ENCODE measurements at regions not wholly inside any gene's neighbourhood (a gene's known extent, or its start where the extent isn't known, plus 50 kb on each side); places are given as distances from the start of the nearest gene placed in this dataset.
"Not testable (repeated sequence)": the region's sequence is repeated elsewhere in the genome, so short reads cannot be mapped to it uniquely, and the experiment has no call there.

DNA sequence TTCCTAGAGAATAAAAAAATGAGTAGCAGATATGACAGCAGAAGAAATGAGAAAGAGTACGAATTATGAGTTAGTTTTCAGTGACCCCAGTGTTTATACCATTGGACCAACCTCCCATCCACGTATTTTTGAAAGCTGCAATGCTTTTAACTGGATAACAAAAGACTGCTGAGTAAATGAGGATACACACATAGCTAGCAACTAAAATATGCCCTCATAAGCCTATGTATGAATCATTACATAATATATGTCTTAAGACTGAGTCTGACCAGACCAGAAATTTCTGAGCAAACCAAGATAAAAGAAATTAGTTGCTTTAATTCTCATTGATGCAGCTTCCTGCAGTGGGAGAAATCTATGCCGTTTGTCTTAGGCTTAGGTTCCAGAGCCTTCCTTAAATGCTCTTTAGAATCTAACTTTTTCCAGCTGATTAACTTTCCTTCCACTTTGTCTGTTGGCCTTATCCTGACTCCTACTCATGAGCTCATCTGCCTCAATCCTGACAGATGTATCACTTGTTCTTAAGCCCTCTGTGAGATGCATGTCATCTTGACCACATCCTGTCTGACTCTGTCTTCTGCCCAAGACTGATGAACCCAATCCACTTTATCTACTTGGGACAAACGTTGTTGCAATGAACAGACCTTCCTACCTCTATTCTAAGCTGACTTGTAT is 301.4 kb upstream of the AADAT start:
- no peak overlapping the region for H3K4me3 ChIP-seq (ENCODE audit: insufficient read length, low read depth)
- no peaks in the 10 kb centered on the region for H3K4me1 ChIP-seq (ENCODE audit: insufficient read depth, insufficient read length)
- no peak overlapping the region for H3K9ac ChIP-seq (ENCODE audit: insufficient read length, low read depth)
- no peaks in the 10 kb centered on the region for H3K36me3 ChIP-seq (ENCODE audit: insufficient read depth, insufficient read length, low read length)
- no peaks in the 10 kb centered on the region for H3K27me3 ChIP-seq (ENCODE audit: insufficient read depth, insufficient read length)
- TF ChIP-seq ZNF274 (IDR thresholded peaks at IDR 0.05; ENCODE audit: low read depth, low read length): no peak
- no peak for TF ChIP-seq YY1 (IDR thresholded peaks at IDR 0.05; ENCODE audit: insufficient read depth, insufficient read length)
- no peak for TF ChIP-seq SUZ12 (IDR thresholded peaks at IDR 0.05; ENCODE audit: extremely low read depth, insufficient read depth, insufficient read length)
- H3K9me3 ChIP-seq (ENCODE audit: insufficient read depth, low read length): no peaks in the 10 kb centered on the region
- DNase-seq (ENCODE audit: low read depth, low spot score): no peak

- Histone ChIP-seq H3K9me3 (ENCODE audit: insufficient read depth, low read length) (no peaks in the 10 kb centered on the region), H3K4me3 (ENCODE audit: insufficient read length, low read depth) (no peak overlapping the region), H3K27me3 (ENCODE audit: insufficient read depth, insufficient read length) (no peaks in the 10 kb centered on the region), H3K36me3 (ENCODE audit: insufficient read depth, insufficient read length, low read length) (no peaks in the 10 kb centered on the region), H3K4me1 (ENCODE audit: insufficient read depth, insufficient read length) (no peaks in the 10 kb centered on the region), H3K9ac (ENCODE audit: insufficient read length, low read depth) (no peak overlapping the region)
- DNase-seq (ENCODE audit: low read depth, low spot score): no peak
- no peak for TF ChIP-seq SUZ12 (IDR thresholded peaks at IDR 0.05; ENCODE audit: extremely low read depth, insufficient read depth, insufficient read length)
- no peak for TF ChIP-seq YY1 (IDR thresholded peaks at IDR 0.05; ENCODE audit: insufficient read depth, insufficient read length)
- TF ChIP-seq ZNF274 (IDR thresholded peaks at IDR 0.05; ENCODE audit: low read depth, low read length): no peak
Measured at GRCh38 chr4:170389411-170389810, 299.7 kb upstream of the AADAT start.

GRCh38 chr4:170388255-170388654 is 298.5 kb upstream of the AADAT start:
- Histone ChIP-seq H3K4me3 (ENCODE audit: insufficient read length, low read depth) (no peak overlapping the region), H3K9ac (ENCODE audit: insufficient read length, low read depth) (no peak overlapping the region), H3K27me3 (ENCODE audit: insufficient read depth, insufficient read length) (no peaks in the 10 kb centered on the region), H3K9me3 (ENCODE audit: insufficient read depth, low read length) (no peaks in the 10 kb centered on the region), H3K36me3 (ENCODE audit: insufficient read depth, insufficient read length, low read length) (no peaks in the 10 kb centered on the region), H3K4me1 (ENCODE audit: insufficient read depth, insufficient read length) (no peaks in the 10 kb centered on the region)
- TF ChIP-seq YY1 (IDR thresholded peaks at IDR 0.05; ENCODE audit: insufficient read depth, insufficient read length) (no peak), SUZ12 (IDR thresholded peaks at IDR 0.05; ENCODE audit: extremely low read depth, insufficient read depth, insufficient read length) (no peak), ZNF274 (IDR thresholded peaks at IDR 0.05; ENCODE audit: low read depth, low read length) (no peak)
- no peak for DNase-seq (ENCODE audit: low read depth, low spot score)

DNA sequence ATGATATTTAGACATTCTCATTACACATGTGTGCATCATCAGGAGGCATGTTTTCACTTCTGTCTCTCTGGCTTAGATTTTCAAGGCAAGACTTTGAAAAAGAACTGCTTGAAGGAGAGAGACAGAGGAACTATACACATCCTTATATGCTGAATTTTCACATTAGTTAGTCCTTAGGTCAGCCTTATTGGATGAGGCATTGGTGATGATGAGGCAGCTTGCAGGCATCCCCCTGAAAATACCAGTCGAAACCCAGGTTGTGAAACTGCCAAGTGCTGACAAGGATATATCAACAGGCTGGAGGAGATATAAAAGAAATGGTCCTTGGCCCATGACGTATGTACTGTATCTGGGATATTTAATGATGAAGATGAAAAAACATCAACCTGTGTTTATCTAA is 297.2 kb upstream of the AADAT start:
- Histone ChIP-seq H3K4me1 (ENCODE audit: insufficient read depth, insufficient read length) (no peaks in the 10 kb centered on the region), H3K9ac (ENCODE audit: insufficient read length, low read depth) (no peak overlapping the region), H3K27me3 (ENCODE audit: insufficient read depth, insufficient read length) (no peaks in the 10 kb centered on the region), H3K36me3 (ENCODE audit: insufficient read depth, insufficient read length, low read length) (no peaks in the 10 kb centered on the region), H3K4me3 (ENCODE audit: insufficient read length, low read depth) (no peak overlapping the region), H3K9me3 (ENCODE audit: insufficient read depth, low read length) (no peaks in the 10 kb centered on the region)
- TF ChIP-seq ZNF274 (IDR thresholded peaks at IDR 0.05; ENCODE audit: low read depth, low read length): no peak
- DNase-seq (ENCODE audit: low read depth, low spot score): no peak

DNA sequence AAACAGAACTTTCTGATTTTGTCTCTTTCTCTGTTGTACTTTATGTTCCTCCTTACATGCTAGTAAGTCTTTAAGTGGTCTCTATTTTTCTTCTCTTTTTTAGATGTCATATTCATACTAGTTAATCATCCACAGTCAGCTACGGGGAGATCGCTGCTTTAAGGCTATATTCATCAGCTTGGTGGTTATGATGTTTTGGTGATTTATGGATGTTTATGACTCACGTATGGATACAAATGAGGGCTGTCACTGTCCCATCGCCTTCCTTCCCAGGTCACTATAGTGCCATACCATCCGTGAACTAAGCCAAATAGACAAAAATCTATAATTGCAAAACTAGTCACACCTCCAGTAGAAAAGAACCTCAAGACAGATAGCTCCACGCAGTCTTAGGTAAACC is 296.8 kb upstream of the AADAT start:
- TF ChIP-seq ZNF274 (IDR thresholded peaks at IDR 0.05; ENCODE audit: low read depth, low read length): no peak
- no peak for TF ChIP-seq YY1 (IDR thresholded peaks at IDR 0.05; ENCODE audit: insufficient read depth, insufficient read length)
- TF ChIP-seq SUZ12 (IDR thresholded peaks at IDR 0.05; ENCODE audit: extremely low read depth, insufficient read depth, insufficient read length): no peak
- H3K36me3 ChIP-seq (ENCODE audit: insufficient read depth, insufficient read length, low read length): no peaks in the 10 kb centered on the region
- H3K9ac ChIP-seq (ENCODE audit: insufficient read length, low read depth): no peak overlapping the region
- H3K4me3 ChIP-seq (ENCODE audit: insufficient read length, low read depth): no peak overlapping the region
- H3K9me3 ChIP-seq (ENCODE audit: insufficient read depth, low read length): no peaks in the 10 kb centered on the region
- no peaks in the 10 kb centered on the region for H3K4me1 ChIP-seq (ENCODE audit: insufficient read depth, insufficient read length)
- no peak for DNase-seq (ENCODE audit: low read depth, low spot score)
- H3K27me3 ChIP-seq (ENCODE audit: insufficient read depth, insufficient read length): no peaks in the 10 kb centered on the region

- DNase-seq (ENCODE audit: low read depth, low spot score): peak; percentile 13
- no peak overlapping the region for H3K9ac ChIP-seq (ENCODE audit: insufficient read length, low read depth)
- no peak overlapping the region for H3K4me3 ChIP-seq (ENCODE audit: insufficient read length, low read depth)
- TF ChIP-seq YY1 (IDR thresholded peaks at IDR 0.05; ENCODE audit: insufficient read depth, insufficient read length) (no peak), SUZ12 (IDR thresholded peaks at IDR 0.05; ENCODE audit: extremely low read depth, insufficient read depth, insufficient read length) (no peak)
- no peaks in the 10 kb centered on the region for H3K4me1 ChIP-seq (ENCODE audit: insufficient read depth, insufficient read length)
- H3K27me3 ChIP-seq (ENCODE audit: insufficient read depth, insufficient read length): no peaks in the 10 kb centered on the region
- no peaks in the 10 kb centered on the region for H3K9me3 ChIP-seq (ENCODE audit: insufficient read depth, low read length)
- H3K36me3 ChIP-seq (ENCODE audit: insufficient read depth, insufficient read length, low read length): no peaks in the 10 kb centered on the region
Measured at GRCh38 chr4:170374770-170375169, 285.0 kb upstream of the AADAT start.

DNA sequence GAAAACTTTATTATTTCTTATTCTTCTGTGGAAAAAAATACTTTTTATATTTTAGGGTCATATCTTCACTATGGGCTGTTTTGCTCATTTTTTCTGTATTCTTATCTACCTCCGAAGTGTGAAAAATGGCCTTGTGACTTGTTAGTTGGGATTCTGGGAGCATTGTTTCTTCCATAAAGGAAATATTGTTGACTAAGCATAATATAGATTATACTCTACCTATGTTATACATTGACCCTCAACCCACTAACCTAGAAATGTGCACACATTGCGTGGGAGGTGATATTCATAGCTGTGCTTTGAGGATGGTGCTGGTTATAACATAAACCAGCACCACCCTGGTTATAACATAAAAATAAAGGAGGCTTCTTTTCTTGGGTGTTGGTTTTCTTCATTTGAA is 259.2 kb upstream of the AADAT start:
- no peaks in the 10 kb centered on the region for H3K4me1 ChIP-seq (ENCODE audit: insufficient read depth, insufficient read length)
- H3K4me3 ChIP-seq (ENCODE audit: insufficient read length, low read depth): no peak overlapping the region
- H3K27me3 ChIP-seq (ENCODE audit: insufficient read depth, insufficient read length): no peaks in the 10 kb centered on the region
- no peak for DNase-seq (ENCODE audit: low read depth, low spot score)
- H3K36me3 ChIP-seq (ENCODE audit: insufficient read depth, insufficient read length, low read length): no peaks in the 10 kb centered on the region
- H3K9me3 ChIP-seq (ENCODE audit: insufficient read depth, low read length): peaks cover 26% of the 10 kb centered on the region
- no peak overlapping the region for H3K9ac ChIP-seq (ENCODE audit: insufficient read length, low read depth)
- no peak for TF ChIP-seq SUZ12 (IDR thresholded peaks at IDR 0.05; ENCODE audit: extremely low read depth, insufficient read depth, insufficient read length)
- TF ChIP-seq ZNF274 (IDR thresholded peaks at IDR 0.05; ENCODE audit: low read depth, low read length): no peak
- TF ChIP-seq YY1 (IDR thresholded peaks at IDR 0.05; ENCODE audit: insufficient read depth, insufficient read length): no peak

DNA sequence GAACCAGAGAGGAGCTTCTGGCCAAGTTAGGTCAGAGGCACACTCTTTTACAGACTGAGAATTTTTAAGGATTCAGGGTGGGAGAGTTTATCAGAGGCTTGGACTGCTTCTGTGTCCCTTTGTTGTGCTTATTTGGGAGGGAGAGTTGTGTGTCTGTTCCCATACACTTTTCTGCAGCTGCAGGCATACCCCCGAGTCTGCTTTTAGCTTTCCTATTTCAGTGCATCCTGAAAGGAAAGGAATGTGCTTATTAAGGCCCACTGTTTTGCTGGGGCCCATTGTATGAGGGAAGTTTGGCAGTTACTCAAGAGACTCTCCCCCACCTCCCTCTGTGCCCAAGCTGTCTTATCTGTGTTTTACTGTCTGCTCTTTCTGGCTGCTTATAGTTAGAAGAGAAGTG is 257.4 kb upstream of the AADAT start:
- not testable (repeated sequence) for H3K4me3 ChIP-seq (ENCODE audit: insufficient read length, low read depth); H3K9ac ChIP-seq (ENCODE audit: insufficient read length, low read depth); H3K27me3 ChIP-seq (ENCODE audit: insufficient read depth, insufficient read length); H3K36me3 ChIP-seq (ENCODE audit: insufficient read depth, insufficient read length, low read length); H3K4me1 ChIP-seq (ENCODE audit: insufficient read depth, insufficient read length)
- peak; percentile 5 for DNase-seq (ENCODE audit: low read depth, low spot score)
- H3K9me3 ChIP-seq (ENCODE audit: insufficient read depth, low read length): peaks cover 26% of the 10 kb centered on the region

Measured in NT2/D1 (cell line).